ENCODE measurements at regions not wholly inside any gene's neighbourhood (a gene's known extent, or its start where the extent isn't known, plus 50 kb on each side); places are given as distances from the start of the nearest gene placed in this dataset.

DNA sequence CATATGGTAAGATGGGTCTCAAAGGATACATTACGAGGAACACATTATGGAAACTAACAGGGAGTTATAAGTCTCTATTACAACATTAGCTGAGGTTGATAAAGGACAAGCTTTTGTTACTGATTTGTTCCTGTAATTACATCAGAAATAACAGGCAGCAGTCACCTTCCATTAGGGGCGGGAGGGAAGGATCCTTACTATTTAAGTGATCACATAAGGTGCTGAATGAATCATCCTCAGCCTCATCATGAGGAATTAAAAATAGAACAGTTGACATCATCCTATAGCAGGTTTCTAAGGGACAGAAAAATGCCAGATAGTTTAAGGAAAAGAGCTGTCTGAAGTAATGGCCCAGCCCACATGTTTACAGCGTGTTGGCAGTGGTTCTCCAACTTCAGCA lies 86.9 kb upstream of the MGAT5 start:
- CTCF ChIA-PET: interaction anchor here (1.3 kb wide), 1 partner anchor 284 kb away, joined by 3 read pairs; no protein-coding TSS in a partner anchor
- POLR2A ChIA-PET: no interaction called here

GRCh38 chr2:134169788-134170187 lies 84.1 kb upstream of the MGAT5 start:
- ChIA-PET CTCF (interaction anchor here (0.8 to 1.7 kb wide), 4 partner anchors 9 to 74 kb away, joined by 3 to 5 read pairs (median 4); no protein-coding TSS in a partner anchor), POLR2A (interaction anchor here (0.7 kb wide), 1 partner anchor 234 kb away, joined by 3 read pairs; no protein-coding TSS in a partner anchor)

GRCh38 chr2:134170294-134170693 lies 83.6 kb upstream of the MGAT5 start:
- ChIA-PET POLR2A (no interaction called here), CTCF (interaction anchor here (1.0 to 1.7 kb wide), 3 partner anchors 8 to 52 kb away, joined by 3 to 5 read pairs (median 5); no protein-coding TSS in a partner anchor)

GRCh38 chr2:134170700-134171099 lies 83.2 kb upstream of the MGAT5 start:
- ChIA-PET CTCF (interaction anchor here (1.7 kb wide), 1 partner anchor 52 kb away, joined by 5 read pairs; no protein-coding TSS in a partner anchor), POLR2A (no interaction called here)

DNA sequence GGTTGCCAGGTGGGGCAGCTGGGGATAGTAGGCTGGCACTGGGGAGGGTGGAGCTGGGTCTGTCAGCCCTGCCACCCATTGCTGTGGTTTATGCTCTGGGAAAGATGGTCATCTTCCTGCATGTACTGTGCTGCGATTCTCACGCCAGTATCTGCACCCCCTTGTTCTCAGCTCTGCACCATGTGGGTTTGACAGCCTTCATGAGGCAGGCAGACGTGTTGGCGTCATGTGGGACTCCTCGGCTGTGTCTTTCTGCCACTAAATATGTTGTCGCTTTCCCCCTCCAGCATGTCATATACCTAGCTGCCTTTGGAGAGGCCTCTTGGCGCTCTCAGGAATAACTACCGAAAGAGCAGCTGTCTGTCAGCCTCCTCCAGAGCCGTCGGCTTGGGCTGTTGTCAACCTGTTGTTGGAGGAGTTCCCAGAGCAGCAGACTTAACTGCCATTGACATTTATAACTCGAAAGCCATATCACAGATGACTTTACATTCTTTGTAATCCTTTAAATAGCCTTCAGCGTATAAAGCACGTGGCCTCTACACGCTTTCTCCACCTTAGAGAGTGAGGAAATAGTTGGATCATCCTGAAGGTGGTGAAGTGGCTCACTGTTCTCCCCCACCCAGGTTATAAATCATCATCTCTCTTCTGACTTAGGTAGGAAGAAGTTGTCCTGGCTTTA lies 80.4 kb upstream of the MGAT5 start:
- POLR2A ChIA-PET: interaction anchor here (0.5 kb wide), 1 partner anchor 45 kb away, joined by 3 read pairs; no protein-coding TSS in a partner anchor
- CTCF ChIA-PET: interaction anchor here (1.3 kb wide), 1 partner anchor 8 kb away, joined by 3 read pairs; no protein-coding TSS in a partner anchor

- CTCF ChIA-PET: no interaction called here
These were observed 79.2 kb upstream of the MGAT5 start for GRCh38 chr2:134174711-134175110.

GRCh38 chr2:134175834-134176233 lies 78.0 kb upstream of the MGAT5 start:
- ChIA-PET CTCF (no interaction called here), POLR2A (no interaction called here)

More at GRCh38 chr2:134174711-134175110, 79.2 kb upstream of the MGAT5 start:
- POLR2A ChIA-PET: no interaction called here

DNA sequence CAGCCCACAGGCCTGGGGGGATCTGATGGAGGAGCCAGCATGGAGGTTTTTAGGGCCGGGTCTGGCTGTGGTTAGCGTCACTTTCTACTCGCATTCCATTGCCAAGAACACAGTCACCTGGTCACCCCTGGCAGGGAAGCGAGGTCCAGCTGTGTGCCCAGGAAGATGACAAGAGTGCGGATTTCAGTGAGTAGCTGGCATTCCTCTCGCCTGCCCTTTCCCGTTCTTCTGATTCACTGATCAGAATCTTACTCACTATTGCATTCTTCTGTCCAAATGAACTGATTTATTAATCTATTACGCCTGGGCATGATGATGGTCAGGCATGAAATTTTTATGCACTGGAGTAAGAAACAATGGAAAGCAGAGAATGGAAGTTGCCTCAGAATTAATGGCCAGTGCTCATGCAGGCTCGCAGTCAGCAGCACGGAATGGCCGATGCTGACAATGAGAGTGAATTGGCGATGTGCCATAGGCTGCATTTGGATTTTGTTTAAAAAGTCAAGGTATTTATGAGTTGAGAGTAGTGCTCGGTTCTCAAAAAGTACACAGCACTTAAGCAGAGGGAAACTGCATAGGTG lies 76.4 kb upstream of the MGAT5 start:
- POLR2A ChIA-PET: no interaction called here
- CTCF ChIA-PET: no interaction called here

DNA sequence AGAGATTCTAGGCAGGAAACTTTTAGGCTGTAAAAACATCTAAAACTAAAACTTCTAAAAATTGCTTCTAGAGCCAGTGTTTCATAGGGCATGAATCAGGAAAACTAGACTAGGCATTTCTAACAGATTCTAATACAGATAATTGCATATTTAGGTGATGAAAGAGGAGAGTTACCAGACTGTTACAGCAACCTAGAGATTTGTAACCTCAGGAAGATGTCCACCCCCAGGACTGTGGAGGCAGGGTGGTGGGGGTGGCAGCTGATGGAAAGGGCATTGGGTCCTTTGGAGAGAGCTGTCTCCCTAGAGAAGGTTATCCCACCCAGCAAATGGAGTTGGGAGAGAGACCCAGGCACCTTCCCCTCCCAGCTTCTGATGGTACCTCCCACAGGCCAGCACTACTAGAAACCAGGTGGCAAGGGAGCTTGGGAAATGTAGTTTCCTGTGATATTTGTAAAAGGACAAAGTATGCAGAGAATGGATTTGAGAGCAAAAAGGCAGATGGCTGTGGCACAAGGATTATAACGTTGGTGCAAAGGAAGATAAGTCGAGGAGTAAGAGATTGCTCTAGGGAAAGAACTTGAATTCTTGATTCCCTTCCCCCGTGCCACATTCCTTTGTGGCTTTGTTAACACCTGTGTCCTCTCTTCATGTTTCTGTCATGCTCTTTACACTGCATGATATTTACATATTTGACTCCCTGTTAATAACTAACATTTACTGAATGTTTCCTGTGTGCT lies 75.6 kb upstream of the MGAT5 start:
- POLR2A ChIA-PET: no interaction called here
- CTCF ChIA-PET: interaction anchor here (0.7 kb wide), 1 partner anchor 9 kb away, joined by 3 read pairs; no protein-coding TSS in a partner anchor

DNA sequence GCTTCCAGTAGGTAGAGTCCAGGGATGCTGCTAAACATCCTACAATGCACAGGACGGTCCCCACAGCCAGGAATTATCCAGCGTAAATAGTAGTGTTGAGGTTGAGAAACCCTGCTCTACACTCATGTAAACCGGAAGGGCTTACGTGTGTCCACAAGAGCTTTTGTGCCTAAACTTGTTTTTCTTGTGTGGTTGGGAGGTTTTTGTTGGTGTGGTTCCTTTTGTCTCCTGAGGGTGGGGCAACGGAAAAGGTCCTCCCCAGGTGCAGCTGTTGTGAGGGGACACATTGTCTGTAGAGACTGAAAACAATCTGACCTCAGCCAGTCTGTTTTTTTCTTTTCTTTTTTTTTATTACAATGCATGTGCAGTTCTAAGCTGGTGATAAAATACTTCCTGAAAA lies 72.7 kb upstream of the MGAT5 start:
- ChIA-PET CTCF (interaction anchor here (1.0 to 1.2 kb wide), 2 partner anchors 9 to 26 kb away, joined by 3 to 7 read pairs; no protein-coding TSS in a partner anchor), POLR2A (interaction anchor here (0.7 kb wide), 1 partner anchor 38 kb away, joined by 3 read pairs; no protein-coding TSS in a partner anchor)

GRCh38 chr2:134183679-134184078 lies 70.2 kb upstream of the MGAT5 start:
- ChIA-PET POLR2A (no interaction called here), CTCF (interaction anchor here (0.9 to 1.5 kb wide), 2 partner anchors 14 to 24 kb away, joined by 4 to 5 read pairs; no protein-coding TSS in a partner anchor)

- POLR2A ChIA-PET: no interaction called here
- CTCF ChIA-PET: no interaction called here
These were observed 68.2 kb upstream of the MGAT5 start for GRCh38 chr2:134185639-134186038.

- CTCF ChIA-PET: no interaction called here
- POLR2A ChIA-PET: no interaction called here
These were observed 64.7 kb upstream of the MGAT5 start for GRCh38 chr2:134189009-134189720.

GRCh38 chr2:134190062-134190806 lies 63.6 kb upstream of the MGAT5 start:
- POLR2A ChIA-PET: no interaction called here
- CTCF ChIA-PET: no interaction called here

DNA sequence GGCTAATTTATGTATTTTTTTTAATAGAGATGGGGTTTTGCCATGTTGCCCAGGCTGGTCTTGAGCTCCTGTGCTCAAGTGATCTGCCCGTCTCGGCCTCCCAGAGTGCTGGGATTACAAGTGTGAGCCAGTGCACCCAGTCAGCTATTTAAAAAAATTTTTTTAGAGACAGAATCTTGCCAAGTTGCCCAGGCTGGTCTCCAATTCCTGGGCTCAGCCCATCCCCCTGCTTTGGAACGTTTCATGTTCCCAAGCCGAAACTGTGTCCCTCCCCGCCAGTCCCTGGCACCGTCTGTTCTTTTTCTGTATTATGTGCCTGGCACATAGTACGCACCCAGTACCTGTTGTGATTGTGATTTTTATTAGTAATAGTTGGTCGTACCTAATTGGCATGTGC lies 63.1 kb upstream of the MGAT5 start:
- CTCF ChIA-PET: no interaction called here
- POLR2A ChIA-PET: no interaction called here

DNA sequence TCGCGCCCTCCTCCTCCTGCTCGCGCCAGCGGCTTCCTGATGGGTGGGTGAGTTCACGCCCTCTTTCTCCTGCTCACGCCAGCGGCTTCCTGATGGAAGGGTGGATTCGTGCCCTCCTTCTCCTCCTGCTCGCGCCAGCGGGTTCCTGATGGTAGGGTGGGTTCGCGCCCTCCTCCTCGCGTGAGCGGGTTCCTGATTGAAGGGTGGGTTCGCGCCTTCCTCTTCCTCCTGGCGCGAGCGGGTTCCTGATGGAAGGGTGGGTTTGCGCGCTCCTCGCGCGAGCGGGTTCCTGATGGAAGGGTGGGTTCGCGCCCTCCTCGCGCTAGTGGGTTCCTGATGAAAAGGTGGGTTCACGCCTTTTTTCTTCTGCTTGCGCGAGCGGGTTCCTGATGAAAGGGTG lies 62.0 kb upstream of the MGAT5 start:
- POLR2A ChIA-PET: no interaction called here
- CTCF ChIA-PET: no interaction called here

GRCh38 chr2:134193006-134193405 lies 60.9 kb upstream of the MGAT5 start:
- POLR2A ChIA-PET: no interaction called here
- CTCF ChIA-PET: interaction anchor here (0.6 kb wide), 1 partner anchor 1280 kb away, joined by 3 read pairs; no protein-coding TSS in a partner anchor

GRCh38 chr2:134194519-134194918 lies 59.4 kb upstream of the MGAT5 start:
- CTCF ChIA-PET: no interaction called here
- POLR2A ChIA-PET: no interaction called here

DNA sequence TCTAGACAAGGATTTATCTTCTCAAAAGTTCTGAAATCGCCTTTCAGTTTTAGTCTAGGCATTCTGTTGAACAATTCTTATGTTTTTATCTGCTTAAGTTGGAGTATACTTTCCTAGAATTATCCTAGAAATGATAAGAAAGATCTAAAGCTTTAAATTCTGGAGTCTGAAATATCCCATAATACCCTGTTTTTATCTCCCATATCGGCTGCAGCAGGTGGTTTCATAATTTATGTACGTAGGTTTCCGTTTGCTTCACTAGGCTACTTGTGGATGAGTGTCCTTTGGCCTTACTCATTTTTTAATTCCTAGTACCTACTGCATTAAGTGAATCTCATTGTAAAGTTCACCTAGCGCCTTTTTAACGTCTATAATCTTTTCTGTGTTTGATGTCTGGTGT lies 58.5 kb upstream of the MGAT5 start:
- POLR2A ChIA-PET: no interaction called here
- CTCF ChIA-PET: no interaction called here

Measured in activated CD8-positive, alpha-beta memory T cell treated with anti-CD3 and anti-CD28 coated beads for 36 hours (primary cell).